ENCODE measurements at regions not wholly inside any gene's neighbourhood (a gene's known extent, or its start where the extent isn't known, plus 50 kb on each side); places are given as distances from the start of the nearest gene placed in this dataset.

DNA sequence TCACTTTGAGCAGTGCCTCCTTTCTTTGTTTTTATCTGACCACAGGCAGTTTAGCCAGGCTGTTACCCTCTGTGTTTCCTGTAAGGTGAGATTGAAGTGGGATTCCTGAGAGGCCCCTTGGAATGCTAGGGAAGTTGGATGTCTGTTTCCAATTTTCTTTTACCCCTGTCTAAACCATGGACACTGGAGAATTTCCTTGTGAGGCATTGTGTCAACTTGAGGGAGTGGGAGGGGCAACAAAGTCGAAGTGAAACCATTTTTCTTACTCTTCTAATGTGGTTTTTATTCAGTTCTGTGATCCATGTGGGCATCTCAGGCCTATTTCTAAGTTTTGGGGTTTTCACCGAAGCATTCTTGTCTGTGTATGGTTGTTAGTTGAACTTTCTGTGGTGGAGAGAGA, 296.1 kb upstream of the UGT8 start:
- TF ChIP-seq, protein P1, sequence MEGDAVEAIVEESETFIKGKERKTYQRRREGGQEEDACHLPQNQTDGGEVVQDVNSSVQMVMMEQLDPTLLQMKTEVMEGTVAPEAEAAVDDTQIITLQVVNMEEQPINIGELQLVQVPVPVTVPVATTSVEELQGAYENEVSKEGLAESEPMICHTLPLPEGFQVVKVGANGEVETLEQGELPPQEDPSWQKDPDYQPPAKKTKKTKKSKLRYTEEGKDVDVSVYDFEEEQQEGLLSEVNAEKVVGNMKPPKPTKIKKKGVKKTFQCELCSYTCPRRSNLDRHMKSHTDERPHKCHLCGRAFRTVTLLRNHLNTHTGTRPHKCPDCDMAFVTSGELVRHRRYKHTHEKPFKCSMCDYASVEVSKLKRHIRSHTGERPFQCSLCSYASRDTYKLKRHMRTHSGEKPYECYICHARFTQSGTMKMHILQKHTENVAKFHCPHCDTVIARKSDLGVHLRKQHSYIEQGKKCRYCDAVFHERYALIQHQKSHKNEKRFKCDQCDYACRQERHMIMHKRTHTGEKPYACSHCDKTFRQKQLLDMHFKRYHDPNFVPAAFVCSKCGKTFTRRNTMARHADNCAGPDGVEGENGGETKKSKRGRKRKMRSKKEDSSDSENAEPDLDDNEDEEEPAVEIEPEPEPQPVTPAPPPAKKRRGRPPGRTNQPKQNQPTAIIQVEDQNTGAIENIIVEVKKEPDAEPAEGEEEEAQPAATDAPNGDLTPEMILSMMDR (conservative IDR thresholded peaks at IDR 0.05): no peak
- no peak for TF ChIP-seq ZFX (IDR thresholded peaks at IDR 0.05)
